ENCODE measurements at regions not wholly inside any gene's neighbourhood (a gene's known extent, or its start where the extent isn't known, plus 50 kb on each side); places are given as distances from the start of the nearest gene placed in this dataset.
"Not testable (repeated sequence)": the region's sequence is repeated elsewhere in the genome, so short reads cannot be mapped to it uniquely, and the experiment has no call there.

- DNase-seq (ENCODE audit: low read depth), result no peak
Observed at GRCh38 chr4:155032521-155033229, 175.8 kb upstream of the NPY2R start.

GRCh38 chr4:155033604-155034003, 174.8 kb upstream of the NPY2R start:
- DNase-seq (ENCODE audit: low read depth), result no peak

- DNase-seq (ENCODE audit: low read depth), result no peak
Observed at GRCh38 chr4:155037031-155037430, 171.4 kb upstream of the NPY2R start.

- DNase-seq (ENCODE audit: low read depth), result no peak
Observed at GRCh38 chr4:155038459-155038858, 170.0 kb upstream of the NPY2R start.

- no peak for DNase-seq (ENCODE audit: low read depth)
Observed at GRCh38 chr4:155039162-155039561, 169.3 kb upstream of the NPY2R start.

GRCh38 chr4:155040031-155040430, 168.4 kb upstream of the NPY2R start:
- no peak for DNase-seq (ENCODE audit: low read depth)

- no peak for DNase-seq (ENCODE audit: low read depth)
Observed at GRCh38 chr4:155042014-155042413, 166.4 kb upstream of the NPY2R start.

GRCh38 chr4:155044251-155044650, 164.2 kb upstream of the NPY2R start:
- not testable (repeated sequence) for DNase-seq (ENCODE audit: low read depth)

GRCh38 chr4:155047755-155048154, 160.7 kb upstream of the NPY2R start:
- DNase-seq (ENCODE audit: low read depth), result peak; percentile 4

- not testable (repeated sequence) for DNase-seq (ENCODE audit: low read depth)
Observed at GRCh38 chr4:155054042-155054441, 154.4 kb upstream of the NPY2R start.

- no peak for DNase-seq (ENCODE audit: low read depth)
Observed at GRCh38 chr4:155060419-155060818, 148.0 kb upstream of the NPY2R start.

- no peak for DNase-seq (ENCODE audit: low read depth)
Observed at GRCh38 chr4:155060873-155061272, 147.6 kb upstream of the NPY2R start.

- no peak for DNase-seq (ENCODE audit: low read depth)
Observed at GRCh38 chr4:155062948-155063347, 145.5 kb upstream of the NPY2R start.

GRCh38 chr4:155064934-155065333, 143.5 kb upstream of the NPY2R start:
- DNase-seq (ENCODE audit: low read depth), result not testable (repeated sequence)

- no peak for DNase-seq (ENCODE audit: low read depth)
Observed at GRCh38 chr4:155066871-155067270, 141.6 kb upstream of the NPY2R start.

GRCh38 chr4:155071962-155072361, 136.5 kb upstream of the NPY2R start:
- DNase-seq (ENCODE audit: low read depth), result no peak

GRCh38 chr4:155072417-155072816, 136.0 kb upstream of the NPY2R start:
- no peak for DNase-seq (ENCODE audit: low read depth)

GRCh38 chr4:155073852-155074251, 134.6 kb upstream of the NPY2R start:
- DNase-seq (ENCODE audit: low read depth), result no peak

GRCh38 chr4:155076256-155076785, 132.1 kb upstream of the NPY2R start:
- no peak for DNase-seq (ENCODE audit: low read depth)

GRCh38 chr4:155077452-155078229, 130.8 kb upstream of the NPY2R start:
- DNase-seq (ENCODE audit: low read depth), result peak; percentile 60

GRCh38 chr4:155079871-155080270, 128.6 kb upstream of the NPY2R start:
- DNase-seq (ENCODE audit: low read depth), result peak; percentile 73

GRCh38 chr4:155081222-155081621, 127.2 kb upstream of the NPY2R start:
- no peak for DNase-seq (ENCODE audit: low read depth)

Data from renal cortical epithelial cell (primary cell).